DND-41 (cell line): ENCODE measurements at regions not wholly inside any gene's neighbourhood (a gene's known extent, or its start where the extent isn't known, plus 50 kb on each side); places are given as distances from the start of the nearest gene placed in this dataset.

Experiments used
- CTCF ChIP-seq: IDR thresholded peaks from 2 replicates; pipeline ENCODE4 v1.5.1; 2012; ENCODE audit warnings: borderline replicate concordance, low read length, moderate library complexity, mild to moderate bottlenecking; ENCODE audit not compliant: poor library complexity, severe bottlenecking; ENCODE audit errors: extremely low read depth
- EZH2 ChIP-seq: IDR thresholded peaks from 3 replicates; pipeline ENCODE4 v1.6.1; 2012; ENCODE audit warnings: borderline replicate concordance, low read depth, mild to moderate bottlenecking, moderate library complexity, low read length, inconsistent platforms; ENCODE audit not compliant: severe bottlenecking

GRCh38 chr6:14053811-14054210 lies 63.8 kb upstream of the CD83 start:
- no peak for TF ChIP-seq CTCF
- TF ChIP-seq EZH2: no peak
